ENCODE measurements at regions not wholly inside any gene's neighbourhood (a gene's known extent, or its start where the extent isn't known, plus 50 kb on each side); places are given as distances from the start of the nearest gene placed in this dataset.

DNA sequence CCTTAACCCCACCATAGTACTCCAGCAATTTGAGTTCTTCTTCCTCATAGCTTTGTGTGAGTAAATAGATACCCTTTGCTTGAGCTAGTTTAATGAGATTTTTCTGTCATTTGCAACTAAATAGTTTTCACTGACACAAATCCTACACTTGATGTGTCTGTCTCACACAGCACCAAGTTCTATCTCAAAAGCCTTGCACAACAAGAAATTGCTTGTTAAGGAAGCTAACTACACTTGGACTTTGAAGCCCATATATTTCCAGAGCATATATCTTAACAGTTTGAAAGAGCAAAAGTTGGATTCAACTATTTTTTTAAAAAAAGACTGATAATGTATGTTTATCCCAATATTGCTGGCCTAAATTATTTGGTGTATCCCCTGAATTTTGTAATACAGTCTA, 459.2 kb downstream of the ACTL7B start:
- Histone ChIP-seq H3K9me3 (ENCODE audit: control insufficient read depth, insufficient read depth, low read length) (peaks cover 2% of the 10 kb centered on the region; the same call in 1 of the 2 replicates), H3K9me1 (ENCODE audit: insufficient read depth, low read length) (no peaks in the 10 kb centered on the region), H3K27ac (ENCODE audit: insufficient read depth, low read length) (no peak overlapping the region), H3K14ac (replicated peaks; ENCODE audit: low read depth, low read length) (no peak overlapping the region), H3K4me2 (ENCODE audit: low read depth, low read length) (no peak overlapping the region), H3K4me1 (ENCODE audit: control insufficient read depth, insufficient read depth, low read length) (no peaks in the 10 kb centered on the region), H4K8ac (ENCODE audit: low read depth in 2 of 2, low read length in 2 of 2) (no peak overlapping the region), H3K18ac (ENCODE audit: low read depth, low read length) (no peak overlapping the region), H4K91ac (ENCODE audit: insufficient read depth, low read depth, low read length) (no peak overlapping the region), H2BK120ac (ENCODE audit: low read depth, low read length) (no peak overlapping the region), H3K79me1 (ENCODE audit: low read depth in 1 of 2, low read length in 2 of 2) (no peaks in the 10 kb centered on the region), H4K20me1 (ENCODE audit: insufficient read depth, low read length) (no peaks in the 10 kb centered on the region), H3K27me3 (ENCODE audit: control insufficient read depth, insufficient read depth, low read length) (no peaks in the 10 kb centered on the region), H2AFZ (replicated peaks; ENCODE audit: low read length, poor library complexity) (no peak overlapping the region), H3K4ac (ENCODE audit: low read depth, low read length) (no peak overlapping the region), H3K23ac (ENCODE audit: low read depth, low read length) (no peak overlapping the region), H2AK9ac (replicated peaks; ENCODE audit: low read depth, low read length, poor library complexity) (no peak overlapping the region), H2BK15ac (ENCODE audit: low read depth, low read length) (no peak overlapping the region), H4K5ac (ENCODE audit: low read depth, low read length) (no peak overlapping the region), H3K36me3 (ENCODE audit: control insufficient read depth, insufficient read depth, low read length) (no peaks in the 10 kb centered on the region), H2BK20ac (ENCODE audit: low read depth, low read length) (no peak overlapping the region), H3K4me3 (ENCODE audit: insufficient read depth, low read depth, low read length) (no peak overlapping the region), H3K56ac (ENCODE audit: extremely low read depth, insufficient read depth, low read length) (no peak overlapping the region), H2AK5ac (ENCODE audit: low read depth, low read length) (no peak overlapping the region), H3K9ac (ENCODE audit: low read depth, low read length) (no peak overlapping the region), H2BK5ac (ENCODE audit: low read depth, low read length, poor library complexity, severe bottlenecking) (no peak overlapping the region)
- ATAC-seq (ENCODE audit: low read depth), result no peak
- dilution Hi-C loops (cut with HindIII; ENCODE audit: low sequenced_read_pairs, unreplicated experiment) (no loop called here), intact Hi-C loops (cut with micrococcal nuclease) (loop anchor here (5.0 kb wide), 1 partner anchor 94 kb away; no protein-coding TSS in a partner anchor), in situ Hi-C loops (cut with MboI; ENCODE audit: low sequenced_read_pairs) (no loop called here)
- no TSS peak for BruUV-seq (replicated peaks)
- no peak for TF ChIP-seq CHD1 (IDR thresholded peaks at IDR 0.05; ENCODE audit: low read depth, low read length)
- TF ChIP-seq, protein P1, sequence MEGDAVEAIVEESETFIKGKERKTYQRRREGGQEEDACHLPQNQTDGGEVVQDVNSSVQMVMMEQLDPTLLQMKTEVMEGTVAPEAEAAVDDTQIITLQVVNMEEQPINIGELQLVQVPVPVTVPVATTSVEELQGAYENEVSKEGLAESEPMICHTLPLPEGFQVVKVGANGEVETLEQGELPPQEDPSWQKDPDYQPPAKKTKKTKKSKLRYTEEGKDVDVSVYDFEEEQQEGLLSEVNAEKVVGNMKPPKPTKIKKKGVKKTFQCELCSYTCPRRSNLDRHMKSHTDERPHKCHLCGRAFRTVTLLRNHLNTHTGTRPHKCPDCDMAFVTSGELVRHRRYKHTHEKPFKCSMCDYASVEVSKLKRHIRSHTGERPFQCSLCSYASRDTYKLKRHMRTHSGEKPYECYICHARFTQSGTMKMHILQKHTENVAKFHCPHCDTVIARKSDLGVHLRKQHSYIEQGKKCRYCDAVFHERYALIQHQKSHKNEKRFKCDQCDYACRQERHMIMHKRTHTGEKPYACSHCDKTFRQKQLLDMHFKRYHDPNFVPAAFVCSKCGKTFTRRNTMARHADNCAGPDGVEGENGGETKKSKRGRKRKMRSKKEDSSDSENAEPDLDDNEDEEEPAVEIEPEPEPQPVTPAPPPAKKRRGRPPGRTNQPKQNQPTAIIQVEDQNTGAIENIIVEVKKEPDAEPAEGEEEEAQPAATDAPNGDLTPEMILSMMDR (conservative IDR thresholded peaks at IDR 0.05; ENCODE audit: low read depth, low read length), result no peak
- no peak for TF ChIP-seq MAFK (IDR thresholded peaks at IDR 0.05; ENCODE audit: low read depth, low read length)
- TF ChIP-seq RFX5 (IDR thresholded peaks at IDR 0.05; ENCODE audit: low read depth, low read length), result no peak
- TF ChIP-seq BHLHE40 (IDR thresholded peaks at IDR 0.05; ENCODE audit: low read depth, low read length), result no peak
- TF ChIP-seq FOS (IDR thresholded peaks at IDR 0.05; ENCODE audit: low read depth, low read length), result no peak
- TF ChIP-seq CEBPB (IDR thresholded peaks at IDR 0.05; ENCODE audit: low read depth, low read length), result no peak
- TF ChIP-seq MXI1 (IDR thresholded peaks at IDR 0.05; ENCODE audit: borderline replicate concordance, low read depth, low read length), result no peak
- TF ChIP-seq NFE2L2 (IDR thresholded peaks at IDR 0.05; ENCODE audit: low read depth, low read length), result no peak
- TF ChIP-seq RCOR1 (IDR thresholded peaks at IDR 0.05; ENCODE audit: insufficient replicate concordance, low read length), result no peak
- no peak for TF ChIP-seq POLR2A (IDR thresholded peaks at IDR 0.05; ENCODE audit: low read depth, low read length)
- no peak for DNase-seq
- CTCF ChIA-PET, result no interaction called here
- POLR2A ChIA-PET (ENCODE audit: unreplicated experiment), result no interaction called here
